ENCODE measurements at regions not wholly inside any gene's neighbourhood (a gene's known extent, or its start where the extent isn't known, plus 50 kb on each side); places are given as distances from the start of the nearest gene placed in this dataset.

- TF ChIP-seq CTCF (IDR thresholded peaks at IDR 0.05) (no peak), POLR2A (IDR thresholded peaks at IDR 0.05) (no peak)
Measured at GRCh38 chr18:40235323-40235722, 1719.7 kb upstream of the PIK3C3 start.

Data from Peyer's patch (tissue), 4 donors.